ENCODE measurements at regions not wholly inside any gene's neighbourhood (a gene's known extent, or its start where the extent isn't known, plus 50 kb on each side); places are given as distances from the start of the nearest gene placed in this dataset.

DNA sequence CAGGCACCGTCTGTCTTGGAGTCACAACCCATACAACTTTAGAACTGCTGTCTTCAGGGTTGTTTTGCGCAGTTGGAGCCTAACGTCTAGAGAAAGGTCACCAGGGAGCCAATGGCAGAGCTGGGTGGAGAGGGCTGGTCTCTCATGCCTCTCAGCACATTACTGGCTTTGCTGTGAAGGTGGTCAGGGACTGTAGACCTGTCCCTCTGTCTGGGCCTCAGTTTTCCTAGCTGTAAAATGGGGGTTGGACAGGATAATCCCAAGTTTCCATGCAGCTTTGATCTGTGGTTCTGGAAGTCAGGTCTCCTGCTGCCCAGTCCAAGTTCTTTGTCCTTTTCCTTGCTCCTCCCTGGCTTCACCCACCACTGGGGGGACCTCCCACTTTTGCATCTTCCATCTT lies 52.2 kb upstream of the EPB41L1 start:
- intact Hi-C loops (cut with micrococcal nuclease), result no loop called here
- Histone ChIP-seq H4K20me1 (ENCODE audit: low read length) (no peaks in the 10 kb centered on the region), H3K79me2 (ENCODE audit: low read length) (0 out of 2 replicates have a peak, but pooled peaks cover 3% of the 10 kb centered on the region), H3K4me2 (ENCODE audit: low read length) (no peak overlapping the region), H3K27me3 (ENCODE audit: low read length) (no peaks in the 10 kb centered on the region), H3K4me3 (ENCODE audit: low read length) (no peak overlapping the region), H3F3A (ENCODE audit: low read length, unreplicated experiment) (no peaks in the 10 kb centered on the region), H2AFZ (ENCODE audit: low read length) (no peak overlapping the region), H3K9me3 (ENCODE audit: low read length) (no peaks in the 10 kb centered on the region), H3K27ac (ENCODE audit: low read length) (no peak overlapping the region), H3K9me2 (replicated peaks; ENCODE audit: low read length) (no peaks in the 10 kb centered on the region), H3K9ac (ENCODE audit: low read length) (no peak overlapping the region), H3K4me1 (ENCODE audit: insufficient read depth, low read length) (peaks cover 10% of the 10 kb centered on the region), H3K36me3 (ENCODE audit: low read depth, low read length) (no peaks in the 10 kb centered on the region)
- TF ChIP-seq, protein P1, sequence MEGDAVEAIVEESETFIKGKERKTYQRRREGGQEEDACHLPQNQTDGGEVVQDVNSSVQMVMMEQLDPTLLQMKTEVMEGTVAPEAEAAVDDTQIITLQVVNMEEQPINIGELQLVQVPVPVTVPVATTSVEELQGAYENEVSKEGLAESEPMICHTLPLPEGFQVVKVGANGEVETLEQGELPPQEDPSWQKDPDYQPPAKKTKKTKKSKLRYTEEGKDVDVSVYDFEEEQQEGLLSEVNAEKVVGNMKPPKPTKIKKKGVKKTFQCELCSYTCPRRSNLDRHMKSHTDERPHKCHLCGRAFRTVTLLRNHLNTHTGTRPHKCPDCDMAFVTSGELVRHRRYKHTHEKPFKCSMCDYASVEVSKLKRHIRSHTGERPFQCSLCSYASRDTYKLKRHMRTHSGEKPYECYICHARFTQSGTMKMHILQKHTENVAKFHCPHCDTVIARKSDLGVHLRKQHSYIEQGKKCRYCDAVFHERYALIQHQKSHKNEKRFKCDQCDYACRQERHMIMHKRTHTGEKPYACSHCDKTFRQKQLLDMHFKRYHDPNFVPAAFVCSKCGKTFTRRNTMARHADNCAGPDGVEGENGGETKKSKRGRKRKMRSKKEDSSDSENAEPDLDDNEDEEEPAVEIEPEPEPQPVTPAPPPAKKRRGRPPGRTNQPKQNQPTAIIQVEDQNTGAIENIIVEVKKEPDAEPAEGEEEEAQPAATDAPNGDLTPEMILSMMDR (conservative IDR thresholded peaks at IDR 0.05; ENCODE audit: low read depth, low read length), result no peak
- no peak for TF ChIP-seq EZH2 (IDR thresholded peaks at IDR 0.05; ENCODE audit: low read length, unreplicated experiment)
- TF ChIP-seq EZH2phosphoT487 (IDR thresholded peaks at IDR 0.05; ENCODE audit: borderline replicate concordance, low read length), result no peak
- ChIA-PET CTCF (no interaction called here), POLR2A (ENCODE audit: unreplicated experiment) (no interaction called here)
- DNase-seq (no peak), ATAC-seq (no peak)
- BruUV-seq (replicated peaks), result no TSS peak

DNA sequence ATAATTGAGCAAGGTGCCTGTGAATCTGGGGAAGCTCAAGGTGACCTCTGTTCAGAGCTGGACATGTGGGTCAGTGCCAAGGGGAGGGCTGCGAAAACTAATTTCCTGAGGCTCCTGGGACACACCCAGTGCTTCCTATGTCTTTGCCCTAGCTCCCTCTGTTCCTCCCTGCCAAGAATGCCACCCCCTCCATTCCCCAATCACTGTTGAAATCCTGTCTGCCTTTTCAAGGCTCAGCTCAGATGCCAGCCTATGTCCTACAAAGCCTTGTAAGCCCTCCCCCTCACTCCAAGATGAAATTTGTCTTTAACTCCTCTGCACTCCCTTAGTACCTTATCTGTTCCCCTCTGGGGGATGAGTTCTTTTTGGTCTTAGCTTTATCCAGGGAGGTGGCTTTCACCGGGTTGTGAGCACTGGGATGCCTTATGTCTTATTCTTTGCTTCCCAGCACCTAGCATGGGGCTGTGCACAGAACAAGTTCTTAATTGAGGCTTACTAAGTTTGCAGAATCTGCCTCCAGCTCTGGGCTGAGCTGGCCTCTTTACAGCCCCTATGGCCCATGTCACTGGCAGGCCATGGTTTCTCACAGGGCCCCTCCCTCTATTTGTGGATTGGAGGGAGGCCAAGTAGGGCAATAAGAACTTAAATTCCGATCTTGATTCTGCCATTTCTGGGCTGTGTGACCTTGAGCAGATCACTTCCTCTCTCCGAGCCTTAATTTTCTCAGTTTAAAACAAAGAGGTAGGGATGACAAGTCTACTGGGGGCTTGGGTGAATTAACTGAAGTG lies 51.5 kb upstream of the EPB41L1 start:
- DNase-seq (no peak), ATAC-seq (peak; percentile 64)
- no TSS peak for BruUV-seq (replicated peaks)
- no peaks in the 10 kb centered on the region for H3F3A ChIP-seq (ENCODE audit: low read length, unreplicated experiment)
- H3K4me2 ChIP-seq (ENCODE audit: low read length), result no peak overlapping the region
- no peaks in the 10 kb centered on the region for H3K9me2 ChIP-seq (replicated peaks; ENCODE audit: low read length)
- no peak overlapping the region for H3K4me3 ChIP-seq (ENCODE audit: low read length)
- intact Hi-C loops (cut with micrococcal nuclease), result no loop called here
- no peak overlapping the region for H2AFZ ChIP-seq (ENCODE audit: low read length)
- no peaks in the 10 kb centered on the region for H3K9me3 ChIP-seq (ENCODE audit: low read length)
- H3K4me1 ChIP-seq (ENCODE audit: insufficient read depth, low read length), result peaks cover 10% of the 10 kb centered on the region
- H3K79me2 ChIP-seq (ENCODE audit: low read length), result no peaks in the 10 kb centered on the region
- no peaks in the 10 kb centered on the region for H3K36me3 ChIP-seq (ENCODE audit: low read depth, low read length)
- TF ChIP-seq EZH2phosphoT487 (IDR thresholded peaks at IDR 0.05; ENCODE audit: borderline replicate concordance, low read length) (no peak), EZH2 (IDR thresholded peaks at IDR 0.05; ENCODE audit: low read length, unreplicated experiment) (no peak)
- TF ChIP-seq, protein P1 (conservative IDR thresholded peaks at IDR 0.05; ENCODE audit: low read depth, low read length), result no peak
- CTCF ChIA-PET, result no interaction called here
- no peak overlapping the region for H3K27ac ChIP-seq (ENCODE audit: low read length)
- no peaks in the 10 kb centered on the region for H3K27me3 ChIP-seq (ENCODE audit: low read length)
- no peak overlapping the region for H3K9ac ChIP-seq (ENCODE audit: low read length)
- no peaks in the 10 kb centered on the region for H4K20me1 ChIP-seq (ENCODE audit: low read length)
- POLR2A ChIA-PET (ENCODE audit: unreplicated experiment), result no interaction called here

DNA sequence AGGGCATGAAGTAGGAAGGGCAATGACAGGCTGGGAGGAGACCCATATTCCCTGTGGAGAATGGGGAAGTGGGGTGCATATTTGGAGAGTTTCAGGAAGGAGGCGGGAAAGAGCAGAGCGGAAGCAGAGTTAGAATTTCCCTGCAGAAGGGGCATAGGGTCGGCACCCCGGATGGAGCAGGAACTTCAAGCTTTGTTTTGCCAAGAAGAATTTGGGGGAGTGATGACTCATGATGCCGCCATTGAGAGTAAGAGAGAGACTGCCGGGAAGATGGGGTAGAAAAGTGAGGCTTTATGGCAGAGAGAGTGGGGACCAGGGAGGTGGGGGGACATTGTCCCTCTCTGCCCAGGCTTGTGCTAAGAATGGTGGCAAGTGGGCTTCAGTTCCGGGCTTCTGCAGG lies 50.3 kb upstream of the EPB41L1 start:
- CTCF ChIA-PET, result no interaction called here
- Histone ChIP-seq H3K27me3 (ENCODE audit: low read length) (no peaks in the 10 kb centered on the region), H4K20me1 (ENCODE audit: low read length) (no peaks in the 10 kb centered on the region), H3K4me2 (ENCODE audit: low read length) (no peak overlapping the region), H3K9ac (ENCODE audit: low read length) (no peak overlapping the region), H3K27ac (ENCODE audit: low read length) (no peak overlapping the region), H3K36me3 (ENCODE audit: low read depth, low read length) (no peaks in the 10 kb centered on the region), H3K9me3 (ENCODE audit: low read length) (no peaks in the 10 kb centered on the region), H3K4me1 (ENCODE audit: insufficient read depth, low read length) (peaks cover 10% of the 10 kb centered on the region), H2AFZ (ENCODE audit: low read length) (no peak overlapping the region), H3F3A (ENCODE audit: low read length, unreplicated experiment) (no peaks in the 10 kb centered on the region), H3K79me2 (ENCODE audit: low read length) (no peaks in the 10 kb centered on the region), H3K4me3 (ENCODE audit: low read length) (no peak overlapping the region), H3K9me2 (replicated peaks; ENCODE audit: low read length) (no peaks in the 10 kb centered on the region)
- intact Hi-C loops (cut with micrococcal nuclease), result no loop called here
- no peak for ATAC-seq
- no peak for TF ChIP-seq EZH2 (IDR thresholded peaks at IDR 0.05; ENCODE audit: low read length, unreplicated experiment)
- no peak for TF ChIP-seq EZH2phosphoT487 (IDR thresholded peaks at IDR 0.05; ENCODE audit: borderline replicate concordance, low read length)
- TF ChIP-seq, protein P1 (conservative IDR thresholded peaks at IDR 0.05; ENCODE audit: low read depth, low read length), result no peak
- no TSS peak for BruUV-seq (replicated peaks)
- POLR2A ChIA-PET (ENCODE audit: unreplicated experiment), result no interaction called here
- DNase-seq, result no peak

Measured in PC-3 (cell line).